GM21825 (cell line): ENCODE measurements at regions not wholly inside any gene's neighbourhood (a gene's known extent, or its start where the extent isn't known, plus 50 kb on each side); places are given as distances from the start of the nearest gene placed in this dataset.

Experiments used
- ATAC-seq: cut with Tn5 transposase; IDR thresholded peaks from one replicate; pipeline ENCODE4 v1.9.1; 2021; ENCODE audit warnings: mild to moderate bottlenecking, moderate library complexity; ENCODE audit not compliant: unreplicated experiment

- no peak for ATAC-seq
These were observed 60.0 kb downstream of the ING1 start for GRCh38 chr13:110773480-110773879.

- ATAC-seq = no peak
These were observed 60.6 kb downstream of the ING1 start for GRCh38 chr13:110774051-110774450.

GRCh38 chr13:110774490-110774889 lies 61.0 kb downstream of the ING1 start:
- no peak for ATAC-seq

- no peak for ATAC-seq
These were observed 62.1 kb downstream of the ING1 start for GRCh38 chr13:110775576-110775975.

GRCh38 chr13:110777251-110777820 lies 63.8 kb downstream of the ING1 start:
- ATAC-seq = no peak

- no peak for ATAC-seq
These were observed 65.5 kb downstream of the ING1 start for GRCh38 chr13:110779022-110779421.

GRCh38 chr13:110780422-110780821 lies 66.9 kb downstream of the ING1 start:
- ATAC-seq = no peak

- ATAC-seq = no peak
These were observed 68.7 kb downstream of the ING1 start for GRCh38 chr13:110782185-110782584.

- no peak for ATAC-seq
These were observed 71.2 kb downstream of the ING1 start for GRCh38 chr13:110784704-110785103.

- no peak for ATAC-seq
These were observed 75.3 kb downstream of the ING1 start for GRCh38 chr13:110788778-110789177.

GRCh38 chr13:110789871-110790270 lies 76.4 kb downstream of the ING1 start:
- no peak for ATAC-seq

- no peak for ATAC-seq
These were observed 76.9 kb downstream of the ING1 start for GRCh38 chr13:110790371-110790770.

GRCh38 chr13:110794209-110794608 lies 80.7 kb downstream of the ING1 start:
- no peak for ATAC-seq

GRCh38 chr13:110797230-110797877 lies 83.9 kb downstream of the ING1 start:
- ATAC-seq = no peak

GRCh38 chr13:110798081-110798994 lies 84.8 kb downstream of the ING1 start:
- ATAC-seq = no peak

GRCh38 chr13:110799246-110800236 lies 86.0 kb downstream of the ING1 start:
- no peak for ATAC-seq

- no peak for ATAC-seq
These were observed 87.5 kb downstream of the ING1 start for GRCh38 chr13:110801044-110801443.

GRCh38 chr13:110802260-110802659 lies 88.8 kb downstream of the ING1 start:
- no peak for ATAC-seq

- ATAC-seq = no peak
These were observed 93.1 kb downstream of the ING1 start for GRCh38 chr13:110806636-110807035.

- no peak for ATAC-seq
These were observed 94.0 kb downstream of the ING1 start for GRCh38 chr13:110807546-110807945.

GRCh38 chr13:110808138-110808537 lies 94.6 kb downstream of the ING1 start:
- no peak for ATAC-seq
